ENCODE measurements at regions not wholly inside any gene's neighbourhood (a gene's known extent, or its start where the extent isn't known, plus 50 kb on each side); places are given as distances from the start of the nearest gene placed in this dataset.

DNA sequence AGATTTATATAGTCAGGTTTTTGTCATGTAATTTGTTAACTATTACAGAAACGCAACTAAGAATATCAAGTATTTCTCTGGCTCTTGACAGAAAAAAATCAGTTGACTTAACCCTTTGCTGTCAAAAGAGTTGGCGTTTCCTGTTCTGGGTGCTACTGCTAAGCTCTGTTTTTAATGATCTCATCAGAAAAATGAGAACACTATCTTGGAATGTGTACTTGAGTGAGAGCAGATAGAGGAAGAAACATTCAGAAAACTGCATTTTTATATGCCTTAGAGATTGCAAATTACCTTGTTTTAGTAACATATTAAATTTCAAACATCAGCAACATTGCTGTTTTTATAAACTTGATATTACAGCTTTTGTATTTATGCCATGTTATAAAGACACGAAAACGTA lies 297.9 kb downstream of the RDH14 start:
- DNase-seq (ENCODE audit: low read depth, low spot score) = no peak

DNA sequence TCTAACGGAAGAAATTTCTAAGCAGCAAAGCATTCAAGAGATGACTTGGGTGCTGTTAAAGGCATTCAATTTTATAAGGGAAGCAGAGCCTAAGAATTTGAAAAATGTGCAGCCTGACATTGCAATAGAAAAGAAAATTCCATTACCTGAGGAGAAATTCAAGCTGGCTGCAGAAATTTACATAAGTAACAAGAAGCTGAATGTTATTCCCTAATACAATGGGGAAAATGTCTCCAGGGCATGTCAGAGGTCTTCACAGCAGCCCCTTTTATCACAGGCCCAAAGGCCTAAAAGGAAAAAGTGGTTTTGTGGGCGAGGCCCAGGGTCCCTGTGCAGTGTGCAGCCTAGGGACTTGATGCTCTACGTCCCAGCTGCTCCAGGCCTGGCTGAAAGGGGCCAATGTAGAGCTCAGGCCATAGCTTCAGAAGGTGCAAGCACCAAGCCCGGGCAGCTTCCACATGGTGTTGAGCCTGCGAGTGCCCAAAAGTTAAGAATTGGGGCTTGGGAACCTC lies 306.7 kb downstream of the RDH14 start:
- peak; percentile 22 for DNase-seq (ENCODE audit: low read depth, low spot score)

GRCh38 chr2:18251486-18251885 lies 309.0 kb downstream of the RDH14 start:
- DNase-seq (ENCODE audit: low read depth, low spot score) = no peak

DNA sequence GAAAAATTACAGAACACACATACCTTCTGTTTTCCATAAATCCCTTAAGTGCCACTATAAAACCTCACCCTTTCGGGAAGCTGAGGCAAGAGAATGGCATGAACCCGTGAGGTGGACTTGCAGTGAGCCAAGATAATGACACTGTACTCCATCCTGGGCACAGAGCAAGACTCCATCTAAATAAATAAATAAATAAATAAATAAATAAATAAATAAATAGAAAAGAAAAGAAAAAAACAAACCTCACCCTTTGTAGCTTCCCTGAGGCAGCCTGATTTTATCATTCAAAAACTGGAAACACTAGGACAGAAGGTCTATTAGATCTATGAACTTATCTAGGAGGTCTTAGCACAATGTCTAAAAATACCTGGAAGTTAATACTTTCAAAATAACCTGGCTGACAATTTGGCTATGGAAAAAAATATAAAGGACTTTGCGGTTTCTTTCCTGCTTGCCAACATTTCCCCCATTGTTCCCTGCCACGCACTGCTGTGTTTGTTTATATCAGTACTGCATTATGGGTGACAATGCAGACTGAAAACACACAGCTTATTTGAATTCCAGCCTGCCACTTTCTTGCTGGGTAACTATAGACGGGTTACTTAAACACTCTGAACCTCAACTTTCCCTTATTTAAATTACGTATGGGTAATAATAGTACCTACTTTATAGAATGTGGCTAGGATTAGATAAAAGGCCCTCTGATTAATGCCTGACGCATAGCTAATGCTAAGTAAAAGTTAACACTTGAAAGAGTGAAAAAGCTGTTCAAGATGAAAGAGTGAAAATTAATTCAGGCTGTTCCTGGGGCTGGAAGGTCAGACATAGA lies 313.0 kb downstream of the RDH14 start:
- DNase-seq (ENCODE audit: low read depth, low spot score) = no peak

GRCh38 chr2:18245375-18245774 lies 315.1 kb downstream of the RDH14 start:
- no peak for DNase-seq (ENCODE audit: low read depth, low spot score)

- no peak for DNase-seq (ENCODE audit: low read depth, low spot score)
These were observed 315.6 kb downstream of the RDH14 start for GRCh38 chr2:18244845-18245244.

GRCh38 chr2:18243816-18244215 lies 316.6 kb downstream of the RDH14 start:
- DNase-seq (ENCODE audit: low read depth, low spot score) = no peak

GRCh38 chr2:18242716-18243115 lies 317.7 kb downstream of the RDH14 start:
- no peak for DNase-seq (ENCODE audit: low read depth, low spot score)

- no peak for DNase-seq (ENCODE audit: low read depth, low spot score)
These were observed 322.2 kb downstream of the RDH14 start for GRCh38 chr2:18238209-18238608.

GRCh38 chr2:18237298-18237697 lies 323.2 kb downstream of the RDH14 start:
- DNase-seq (ENCODE audit: low read depth, low spot score) = no peak

DNA sequence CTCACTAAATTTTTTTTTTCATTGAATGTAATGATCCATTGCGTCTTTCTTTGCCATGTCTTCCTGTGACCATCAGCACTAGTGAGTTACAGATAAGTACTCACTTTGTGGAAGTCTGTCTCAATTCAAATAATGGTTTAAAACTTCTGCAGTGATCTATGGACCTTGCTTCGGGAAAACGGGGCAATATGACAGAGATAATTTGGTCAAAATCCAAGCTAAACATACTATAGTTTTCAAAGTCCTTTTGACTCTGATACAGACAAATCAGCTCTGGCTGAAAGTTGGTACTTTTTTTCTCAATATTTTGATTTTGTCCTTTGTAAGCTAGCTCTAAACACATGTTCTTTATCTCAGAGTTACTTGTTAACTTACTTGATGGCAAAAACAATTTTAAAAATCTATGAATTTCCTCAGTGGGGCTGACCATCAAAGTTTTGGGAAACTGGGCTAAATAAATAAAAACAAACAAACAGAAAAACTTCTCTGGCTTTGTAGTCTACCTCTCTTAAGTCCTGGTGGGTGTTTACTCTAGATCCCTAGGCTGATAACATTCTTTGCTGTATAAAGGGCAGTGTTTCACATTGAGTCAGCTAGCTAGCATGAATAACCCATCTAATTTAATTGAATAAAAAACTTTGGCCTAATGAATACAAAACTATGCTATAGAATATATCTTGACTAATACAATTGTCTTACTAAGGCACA lies 327.6 kb downstream of the RDH14 start:
- DNase-seq (ENCODE audit: low read depth, low spot score) = no peak

- no peak for DNase-seq (ENCODE audit: low read depth, low spot score)
These were observed 329.8 kb downstream of the RDH14 start for GRCh38 chr2:18230668-18231067.

DNA sequence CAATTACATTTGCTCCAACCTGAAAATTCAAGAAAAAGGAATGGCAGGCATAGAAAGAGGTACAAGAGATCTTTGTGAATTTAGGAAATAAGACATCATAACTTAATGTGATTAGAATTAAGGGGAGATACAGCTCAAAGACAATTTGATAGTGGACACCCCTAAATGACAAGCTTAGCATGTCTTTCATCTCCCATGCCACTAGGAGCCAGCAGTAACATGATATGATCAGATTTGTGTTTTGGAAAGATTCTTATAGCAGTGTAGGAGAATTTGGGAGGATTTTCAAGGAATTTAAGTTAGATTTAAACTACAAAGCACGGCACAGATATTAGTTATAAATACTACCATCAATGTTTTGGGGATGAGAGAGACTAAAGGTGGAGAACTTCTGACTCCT lies 340.8 kb downstream of the RDH14 start:
- no peak for DNase-seq (ENCODE audit: low read depth, low spot score)

DNA sequence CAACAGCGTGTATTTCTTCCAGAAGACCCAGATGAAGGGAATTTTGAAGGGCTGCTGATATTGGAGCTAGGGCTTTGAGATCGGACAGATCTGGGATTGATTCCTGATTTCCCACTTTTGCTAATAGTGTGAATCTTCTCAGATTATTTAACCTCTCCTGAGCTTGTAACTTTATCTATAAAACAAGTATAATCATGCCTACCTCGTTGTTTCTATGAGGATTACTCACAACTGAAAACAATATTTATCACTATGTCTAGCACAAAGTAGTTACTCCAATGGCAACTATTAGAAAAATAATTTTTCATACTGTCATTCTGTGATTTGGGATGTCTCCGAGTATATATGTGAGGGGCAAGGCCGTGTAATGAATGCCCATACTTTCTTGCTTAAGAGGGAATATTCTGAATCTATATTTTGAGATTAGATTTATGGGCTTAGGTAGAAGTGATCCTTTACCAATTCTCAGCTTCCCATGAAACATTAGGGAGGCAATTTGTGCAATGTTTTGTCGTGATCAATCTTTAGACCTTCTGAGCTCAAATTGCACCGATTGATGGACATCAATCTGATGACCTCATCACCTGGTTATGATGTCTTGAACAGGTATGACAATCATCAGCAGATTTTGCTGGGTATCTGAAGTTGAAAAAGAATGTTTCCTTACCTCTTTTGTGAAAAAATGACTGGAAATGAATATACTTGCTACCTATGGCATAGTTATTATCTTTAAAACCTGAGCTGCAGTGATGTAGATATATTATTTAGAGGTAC lies 339.9 kb downstream of the KCNS3 start:
- no peak for DNase-seq (ENCODE audit: low read depth, low spot score)

DNA sequence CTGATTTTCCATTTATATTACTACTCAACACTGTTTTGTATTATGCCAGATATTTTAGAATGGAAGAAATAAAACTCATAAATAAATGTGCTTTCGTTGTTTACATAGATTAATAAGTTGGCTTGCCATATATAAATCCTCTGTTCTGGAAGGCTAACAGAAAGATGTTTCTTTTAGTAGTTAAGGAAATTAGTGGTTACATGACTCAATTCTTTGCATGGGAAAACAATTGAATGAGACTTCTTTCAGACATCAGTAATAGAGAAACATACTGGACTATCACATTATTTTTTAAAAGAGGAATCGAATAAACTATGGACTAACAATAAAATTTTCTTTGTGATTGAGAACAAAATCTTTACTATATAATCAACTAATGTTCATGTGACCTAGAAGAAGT lies 336.5 kb downstream of the KCNS3 start:
- DNase-seq (ENCODE audit: low read depth, low spot score) = no peak

- no peak for DNase-seq (ENCODE audit: low read depth, low spot score)
These were observed 335.5 kb downstream of the KCNS3 start for GRCh38 chr2:18213986-18214385.

- no peak for DNase-seq (ENCODE audit: low read depth, low spot score)
These were observed 331.6 kb downstream of the KCNS3 start for GRCh38 chr2:18209934-18210639.

DNA sequence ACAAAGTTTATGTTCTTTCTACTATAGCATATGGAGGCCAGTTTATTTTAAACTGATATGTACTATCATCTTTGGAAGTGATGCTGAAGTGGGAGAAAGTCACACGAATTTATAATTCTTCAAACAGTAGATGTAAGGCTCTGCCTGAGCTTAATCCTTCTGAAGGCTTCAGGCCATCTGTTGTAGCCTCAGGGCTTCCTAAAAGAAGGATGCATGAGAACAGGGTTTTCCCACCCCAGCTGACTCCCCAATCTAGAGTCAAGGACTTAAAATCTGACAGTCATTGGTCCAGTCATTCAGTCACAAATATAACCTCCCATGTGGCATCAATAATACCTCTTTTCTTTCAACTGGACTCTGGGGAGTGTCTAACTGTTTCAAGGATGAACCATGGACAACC lies 330.5 kb downstream of the KCNS3 start:
- DNase-seq (ENCODE audit: low read depth, low spot score) = no peak

DNA sequence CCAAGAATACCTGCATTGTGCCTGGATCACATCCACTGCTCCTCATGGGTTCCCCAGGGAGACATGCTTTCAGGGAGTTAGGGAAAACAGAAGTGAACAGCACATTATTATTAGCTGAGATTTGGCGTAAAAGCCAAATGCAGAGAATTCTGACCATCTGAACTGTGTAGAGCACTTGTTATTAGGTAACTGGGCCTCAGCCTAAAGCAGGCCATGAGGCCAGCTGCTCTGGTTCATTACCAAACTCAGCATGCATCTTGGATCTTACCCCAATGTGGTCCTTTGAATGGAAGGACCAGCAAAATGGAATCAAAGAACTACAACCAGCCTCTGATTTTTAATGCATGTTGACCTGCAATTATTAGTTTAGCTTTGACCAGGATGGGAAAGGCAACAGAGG lies 322.3 kb downstream of the KCNS3 start:
- no peak for DNase-seq (ENCODE audit: low read depth, low spot score)

GRCh38 chr2:18198677-18199076 lies 320.2 kb downstream of the KCNS3 start:
- no peak for DNase-seq (ENCODE audit: low read depth, low spot score)

GRCh38 chr2:18194161-18194560 lies 315.7 kb downstream of the KCNS3 start:
- no peak for DNase-seq (ENCODE audit: low read depth, low spot score)

Data from ELF-1 (cell line).